Upper lobe of right lung (tissue), 1 donor: ENCODE measurements at regions not wholly inside any gene's neighbourhood (a gene's known extent, or its start where the extent isn't known, plus 50 kb on each side); places are given as distances from the start of the nearest gene placed in this dataset.
"Not testable (repeated sequence)": the region's sequence is repeated elsewhere in the genome, so short reads cannot be mapped to it uniquely, and the experiment has no call there.

Experiments
- ATAC-seq: fragments of 200-7000 bp; cut with Tn5 transposase; one replicate; pipeline ENCODE4 v1.9.1; 2020; ENCODE audit warnings: mild to moderate bottlenecking, moderate library complexity
- DNase-seq: peaks from one replicate; pipeline ENCODE4 v3.0.0-alpha.2; 2020
- H3K27ac ChIP-seq: fragments of 200-600 bp; one replicate; pipeline ENCODE4 v1.8.0; 2022
- H3K27me3 ChIP-seq: fragments of 200-600 bp; one replicate; pipeline ENCODE4 v1.8.0; 2022; ENCODE audit warnings: mild to moderate bottlenecking
- H3K36me3 ChIP-seq: fragments of 200-600 bp; one replicate; pipeline ENCODE4 v1.8.0; 2022
- H3K4me1 ChIP-seq: fragments of 200-600 bp; one replicate; pipeline ENCODE4 v1.8.0; 2022
- H3K4me3 ChIP-seq: fragments of 200-600 bp; one replicate; pipeline ENCODE4 v1.8.0; 2022; ENCODE audit warnings: mild to moderate bottlenecking
- H3K9me3 ChIP-seq: fragments of 200-600 bp; one replicate; pipeline ENCODE4 v1.8.0; 2022
- intact Hi-C: fragments of 100-400 bp; cut with DNase I; formaldehyde crosslinking; loops from one replicate; pipeline ENCODE4 v1.11.0; 2022
- TF ChIP-seq, protein P1 (sequence below): fragments of 200-600 bp; IDR thresholded peaks from one replicate; pipeline ENCODE4 v1.8.0; 2022; ENCODE audit warnings: antibody characterized with exemption
- donor health status: DM: no; HTN: yes; CAD: no; lungs with severe emphysema.

GRCh38 chr5:158451203-158451992 lies 592.5 kb upstream of the CLINT1 start:
- intact Hi-C loops, result no loop called here
- no peaks in the 10 kb centered on the region for H3K36me3 ChIP-seq
- H3K4me1 ChIP-seq, result no peaks in the 10 kb centered on the region
- H3K4me3 ChIP-seq, result no peak overlapping the region
- no peaks in the 10 kb centered on the region for H3K27me3 ChIP-seq
- H3K27ac ChIP-seq, result no peak overlapping the region
- DNase-seq (no peak), ATAC-seq (no peak)
- TF ChIP-seq, protein P1, sequence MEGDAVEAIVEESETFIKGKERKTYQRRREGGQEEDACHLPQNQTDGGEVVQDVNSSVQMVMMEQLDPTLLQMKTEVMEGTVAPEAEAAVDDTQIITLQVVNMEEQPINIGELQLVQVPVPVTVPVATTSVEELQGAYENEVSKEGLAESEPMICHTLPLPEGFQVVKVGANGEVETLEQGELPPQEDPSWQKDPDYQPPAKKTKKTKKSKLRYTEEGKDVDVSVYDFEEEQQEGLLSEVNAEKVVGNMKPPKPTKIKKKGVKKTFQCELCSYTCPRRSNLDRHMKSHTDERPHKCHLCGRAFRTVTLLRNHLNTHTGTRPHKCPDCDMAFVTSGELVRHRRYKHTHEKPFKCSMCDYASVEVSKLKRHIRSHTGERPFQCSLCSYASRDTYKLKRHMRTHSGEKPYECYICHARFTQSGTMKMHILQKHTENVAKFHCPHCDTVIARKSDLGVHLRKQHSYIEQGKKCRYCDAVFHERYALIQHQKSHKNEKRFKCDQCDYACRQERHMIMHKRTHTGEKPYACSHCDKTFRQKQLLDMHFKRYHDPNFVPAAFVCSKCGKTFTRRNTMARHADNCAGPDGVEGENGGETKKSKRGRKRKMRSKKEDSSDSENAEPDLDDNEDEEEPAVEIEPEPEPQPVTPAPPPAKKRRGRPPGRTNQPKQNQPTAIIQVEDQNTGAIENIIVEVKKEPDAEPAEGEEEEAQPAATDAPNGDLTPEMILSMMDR, result no peak
- no peaks in the 10 kb centered on the region for H3K9me3 ChIP-seq

DNA sequence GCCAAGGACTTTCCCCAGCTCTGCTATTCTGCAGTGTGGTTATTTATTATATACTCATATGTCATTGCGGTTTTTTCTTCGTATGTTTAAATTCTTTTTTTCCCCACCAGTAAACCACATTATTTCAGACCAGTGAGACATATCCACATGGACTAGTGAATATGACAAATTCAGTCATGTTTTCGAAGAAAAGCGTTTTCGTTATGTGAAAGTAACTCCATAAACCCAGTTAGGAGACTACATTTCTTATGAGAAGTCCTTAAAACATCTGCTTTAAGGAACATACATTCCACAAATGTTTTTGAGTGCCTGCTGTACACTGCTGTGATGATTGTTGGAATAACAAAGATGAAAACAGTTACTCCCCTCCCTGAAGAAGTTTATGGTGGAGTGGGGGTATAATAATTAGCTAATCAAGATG lies 591.8 kb upstream of the CLINT1 start:
- no peak for DNase-seq
- ATAC-seq, result no peak
- TF ChIP-seq, protein P1, result no peak
- H3K4me3 ChIP-seq, result no peak overlapping the region
- H3K36me3 ChIP-seq, result no peaks in the 10 kb centered on the region
- H3K4me1 ChIP-seq, result no peaks in the 10 kb centered on the region
- no peaks in the 10 kb centered on the region for H3K9me3 ChIP-seq
- H3K27ac ChIP-seq, result no peak overlapping the region
- H3K27me3 ChIP-seq, result no peaks in the 10 kb centered on the region
- intact Hi-C loops, result no loop called here

DNA sequence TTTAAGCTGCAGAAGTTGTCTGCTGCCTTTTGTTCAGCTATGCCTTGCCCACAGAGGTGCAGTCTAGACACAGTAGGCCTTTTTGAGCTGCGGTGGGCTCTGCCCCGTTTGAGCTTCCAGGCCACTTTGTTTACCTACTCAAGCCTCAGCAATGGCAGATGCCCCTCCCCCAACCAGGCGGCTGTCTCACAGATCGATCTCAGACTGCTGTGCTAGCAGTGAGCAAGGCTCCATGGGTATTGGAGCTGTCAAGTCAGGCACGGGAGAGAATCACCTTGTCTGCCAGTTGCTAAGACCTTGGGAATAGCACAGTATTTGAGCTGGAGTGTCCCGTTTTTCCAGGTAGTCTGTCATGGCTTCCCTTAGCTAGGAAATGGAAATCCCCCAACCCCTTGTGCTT lies 587.8 kb upstream of the CLINT1 start:
- ATAC-seq, H3K36me3 ChIP-seq, H3K27ac ChIP-seq, H3K9me3 ChIP-seq, H3K4me1 ChIP-seq, H3K27me3 ChIP-seq, intact Hi-C loops, H3K4me3 ChIP-seq, DNase-seq: not testable (repeated sequence)

- DNase-seq, H3K9me3 ChIP-seq, H3K4me3 ChIP-seq, H3K4me1 ChIP-seq, H3K27ac ChIP-seq, ATAC-seq, intact Hi-C loops, H3K27me3 ChIP-seq, H3K36me3 ChIP-seq: not testable (repeated sequence)
Observed at GRCh38 chr5:158439204-158439603, 580.3 kb upstream of the CLINT1 start.

DNA sequence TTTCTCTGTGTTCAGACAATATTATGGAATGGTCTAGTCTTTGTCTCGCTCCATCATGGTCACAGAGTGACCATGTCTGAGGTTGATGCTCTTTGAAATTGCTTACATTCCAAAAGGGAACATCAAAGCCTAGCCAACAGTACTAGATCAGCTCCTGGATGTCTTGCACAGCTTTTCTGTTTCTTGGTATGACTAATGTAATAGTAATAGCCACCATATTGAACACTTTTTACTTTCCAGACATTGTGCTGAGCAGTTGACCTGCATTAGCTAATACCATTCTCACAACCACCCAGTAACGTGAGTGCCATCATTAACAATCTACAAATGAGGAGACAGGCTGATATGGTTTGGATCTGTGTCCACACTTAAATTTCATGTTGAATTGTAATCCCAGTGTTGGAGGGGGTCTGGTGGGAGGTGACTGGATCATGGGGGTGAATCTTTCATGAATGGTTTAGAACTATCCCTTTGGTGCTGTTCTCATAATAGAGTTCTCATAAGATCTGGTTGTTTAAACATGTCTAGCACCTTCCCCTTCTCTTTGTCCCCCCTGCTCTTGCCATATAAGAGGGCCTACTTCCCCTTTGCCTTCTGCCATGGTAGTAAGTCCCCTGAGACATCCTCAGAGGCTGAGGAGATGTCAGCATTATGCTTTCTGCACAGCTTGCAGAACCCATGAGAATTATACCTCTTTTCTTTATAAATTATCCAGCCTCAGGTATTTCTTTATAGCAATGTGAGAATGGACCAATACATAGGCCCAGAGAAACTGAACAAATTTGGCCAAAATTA lies 577.5 kb upstream of the CLINT1 start:
- Histone ChIP-seq H3K27me3 (no peaks in the 10 kb centered on the region), H3K4me1 (no peaks in the 10 kb centered on the region), H3K36me3 (no peaks in the 10 kb centered on the region), H3K4me3 (no peak overlapping the region), H3K9me3 (no peaks in the 10 kb centered on the region), H3K27ac (no peak overlapping the region)
- TF ChIP-seq, protein P1, result no peak
- DNase-seq (no peak), ATAC-seq (no peak)
- intact Hi-C loops, result no loop called here

- H3K27ac ChIP-seq, result no peak overlapping the region
- H3K9me3 ChIP-seq, result no peaks in the 10 kb centered on the region
- H3K4me3 ChIP-seq, result no peak overlapping the region
- H3K36me3 ChIP-seq, result no peaks in the 10 kb centered on the region
- no peaks in the 10 kb centered on the region for H3K4me1 ChIP-seq
- TF ChIP-seq, protein P1, result no peak
- ATAC-seq (no peak), DNase-seq (no peak)
- intact Hi-C loops, result no loop called here
- H3K27me3 ChIP-seq, result no peaks in the 10 kb centered on the region
Observed at GRCh38 chr5:158435161-158435616, 576.2 kb upstream of the CLINT1 start.
